ENCODE measurements at regions not wholly inside any gene's neighbourhood (a gene's known extent, or its start where the extent isn't known, plus 50 kb on each side); places are given as distances from the start of the nearest gene placed in this dataset.

- Histone ChIP-seq H3K4me2 (no peak overlapping the region), H3K36me3 (no peaks in the 10 kb centered on the region), H4K20me1 (ENCODE audit: low read depth) (no peaks in the 10 kb centered on the region), H3K9ac (no peak overlapping the region), H2AFZ (replicated peaks) (no peak overlapping the region), H3K79me2 (ENCODE audit: low read depth) (no peaks in the 10 kb centered on the region), H3K9me3 (ENCODE audit: low read depth) (no peaks in the 10 kb centered on the region), H3K27me3 (no peaks in the 10 kb centered on the region), H3K27ac (no peak overlapping the region), H3K4me1 (no peaks in the 10 kb centered on the region), H3K4me3 (no peak overlapping the region), H3F3A (ENCODE audit: low read depth) (no peaks in the 10 kb centered on the region)
- peaks cover 3% of the 10 kb centered on the region for H3K27me3 Mint-ChIP-seq (ENCODE audit: insufficient read depth, low read depth)
- peaks cover 3% of the 10 kb centered on the region for H3K4me1 Mint-ChIP-seq
- DNase-seq (ENCODE audit: low spot score), result no peak
- no peaks in the 10 kb centered on the region for H3K9me3 Mint-ChIP-seq
- no peak overlapping the region for H3K4me3 Mint-ChIP-seq
- H3K36me3 Mint-ChIP-seq, result no peaks in the 10 kb centered on the region
- TF ChIP-seq CTCF (IDR thresholded peaks at IDR 0.05) (no peak), EZH2 (IDR thresholded peaks at IDR 0.05) (no peak)
- no peak overlapping the region for H3K27ac Mint-ChIP-seq
Observed at GRCh38 chr14:47978871-47979270, 303.5 kb upstream of the MDGA2 start.

- peaks cover 3% of the 10 kb centered on the region for H3K27me3 Mint-ChIP-seq (ENCODE audit: insufficient read depth, low read depth)
- peaks cover 3% of the 10 kb centered on the region for H3K4me1 Mint-ChIP-seq
- no peak overlapping the region for H3K27ac Mint-ChIP-seq
- no peaks in the 10 kb centered on the region for H3K36me3 ChIP-seq
- no peak overlapping the region for H3K4me2 ChIP-seq
- H4K20me1 ChIP-seq (ENCODE audit: low read depth), result no peaks in the 10 kb centered on the region
- H3K79me2 ChIP-seq (ENCODE audit: low read depth), result no peaks in the 10 kb centered on the region
- H3K4me3 Mint-ChIP-seq, result no peak overlapping the region
- DNase-seq (ENCODE audit: low spot score), result no peak
- H2AFZ ChIP-seq (replicated peaks), result no peak overlapping the region
- TF ChIP-seq EZH2 (IDR thresholded peaks at IDR 0.05) (no peak), CTCF (IDR thresholded peaks at IDR 0.05) (no peak), EZH2phosphoT487 (IDR thresholded peaks at IDR 0.05) (no peak)
- H3K4me1 ChIP-seq, result no peaks in the 10 kb centered on the region
- no peak overlapping the region for H3K4me3 ChIP-seq
- H3K27me3 ChIP-seq, result no peaks in the 10 kb centered on the region
- no peaks in the 10 kb centered on the region for H3K36me3 Mint-ChIP-seq
- H3K9ac ChIP-seq, result no peak overlapping the region
- H3F3A ChIP-seq (ENCODE audit: low read depth), result no peaks in the 10 kb centered on the region
- no peaks in the 10 kb centered on the region for H3K9me3 ChIP-seq (ENCODE audit: low read depth)
- H3K27ac ChIP-seq, result no peak overlapping the region
- no peaks in the 10 kb centered on the region for H3K9me3 Mint-ChIP-seq
Observed at GRCh38 chr14:47976139-47976538, 300.7 kb upstream of the MDGA2 start.

GRCh38 chr14:47966076-47966810 is 290.8 kb upstream of the MDGA2 start:
- H3K36me3 Mint-ChIP-seq, result no peaks in the 10 kb centered on the region
- no peak overlapping the region for H2AFZ ChIP-seq (replicated peaks)
- H3K27ac Mint-ChIP-seq, result no peak overlapping the region
- no peaks in the 10 kb centered on the region for H3K36me3 ChIP-seq
- H3K79me2 ChIP-seq (ENCODE audit: low read depth), result no peaks in the 10 kb centered on the region
- no peak overlapping the region for H3K9ac ChIP-seq
- no peak overlapping the region for H3K4me3 ChIP-seq
- peaks cover 4% of the 10 kb centered on the region for H3F3A ChIP-seq (ENCODE audit: low read depth)
- H3K27me3 Mint-ChIP-seq (ENCODE audit: insufficient read depth, low read depth), result no peaks in the 10 kb centered on the region
- peaks cover 15% of the 10 kb centered on the region for H3K4me1 Mint-ChIP-seq
- H3K27ac ChIP-seq, result no peak overlapping the region
- H3K27me3 ChIP-seq, result no peaks in the 10 kb centered on the region
- no peak overlapping the region for H3K4me2 ChIP-seq
- H4K20me1 ChIP-seq (ENCODE audit: low read depth), result no peaks in the 10 kb centered on the region
- H3K9me3 Mint-ChIP-seq, result peaks cover 4% of the 10 kb centered on the region
- no peak overlapping the region for H3K4me3 Mint-ChIP-seq
- no peaks in the 10 kb centered on the region for H3K9me3 ChIP-seq (ENCODE audit: low read depth)
- TF ChIP-seq CTCF (IDR thresholded peaks at IDR 0.05) (no peak), EZH2 (IDR thresholded peaks at IDR 0.05) (no peak), EZH2phosphoT487 (IDR thresholded peaks at IDR 0.05) (no peak)
- no peak for DNase-seq (ENCODE audit: low spot score)
- H3K4me1 ChIP-seq, result peaks cover 15% of the 10 kb centered on the region

Data from neural progenitor cell (in vitro differentiated cells).